HEK293T (cell line): ENCODE measurements at regions not wholly inside any gene's neighbourhood (a gene's known extent, or its start where the extent isn't known, plus 50 kb on each side); places are given as distances from the start of the nearest gene placed in this dataset.

Experiments used
- ELF4 ChIP-seq: fragments of 450-650 bp; IDR thresholded peaks from 2 replicates; pipeline ENCODE4 v1.6.1; 2017; ENCODE audit warnings: antibody characterized with exemption
- SP1 ChIP-seq: fragments of 450-650 bp; IDR thresholded peaks from 2 replicates; pipeline ENCODE4 v1.6.1; 2017
- TARDBP ChIP-seq: fragments of 450-650 bp; IDR thresholded peaks from 2 replicates; pipeline ENCODE4 v1.6.1; 2016

- TF ChIP-seq ELF4 (no peak), SP1 (no peak), TARDBP (no peak)
These were observed 145.1 kb upstream of the CTTNBP2NL start for GRCh38 chr1:112250892-112251291.
